Vagina (tissue), 2 donors: ENCODE measurements at regions not wholly inside any gene's neighbourhood (a gene's known extent, or its start where the extent isn't known, plus 50 kb on each side); places are given as distances from the start of the nearest gene placed in this dataset.

ENCODE experiments used
- DNase-seq, 2 donors: peaks; one replicate each; pipeline ENCODE4 v3.0.0-alpha.2; 2017; ENCODE audit errors: extremely low spot score in 2 of 2
- H3K27ac ChIP-seq: fragments of 200-600 bp; sonication (generic); one replicate; pipeline ENCODE4 v1.5.1; 2019
- H3K27me3 ChIP-seq: fragments of 200-600 bp; sonication (generic); one replicate; pipeline ENCODE4 v1.5.1; 2019
- H3K36me3 ChIP-seq, 2 donors: fragments of 200-600 bp; sonication (generic); one replicate each; pipeline ENCODE4 v1.5.1; 2017 to 2019
- H3K4me1 ChIP-seq: fragments of 200-600 bp; sonication (generic); one replicate; pipeline ENCODE4 v1.5.1; 2019
- H3K4me3 ChIP-seq, 2 donors: fragments of 200-600 bp; sonication (generic); 1 replicate in 1 of 2; 2 replicates in 1 of 2; pipeline ENCODE4 v1.5.1; 2016 to 2019
- H3K9me3 ChIP-seq: fragments of 200-600 bp; sonication (generic); one replicate; pipeline ENCODE4 v1.5.1; 2019
- POLR2A ChIP-seq, 2 donors: fragments of 450-650 bp; IDR thresholded peaks; one replicate each; pipeline ENCODE4 v1.6.1; 2017; ENCODE audit warnings: antibody characterized with exemption in 2 of 2, mild to moderate bottlenecking in 2 of 2, moderate library complexity in 2 of 2
- POLR2AphosphoS5 ChIP-seq, 2 donors: sonication (generic); formaldehyde crosslinking; IDR thresholded peaks; one replicate each; pipeline ENCODE4 v1.9.0; 2017; ENCODE audit warnings: antibody characterized with exemption in 2 of 2, mild to moderate bottlenecking in 2 of 2, low read depth in 1 of 2; ENCODE audit not compliant: insufficient read depth in 1 of 2
- intact Hi-C: fragments of 100-400 bp; cut with DNase I; formaldehyde crosslinking; loops from one replicate; pipeline ENCODE4 v1.15.1; 2023
- TF ChIP-seq, protein P1 (sequence below), 3 experiments: fragments of 450-650 bp in 2 of 3; fragments of 200-600 bp in 1 of 3; sonication (generic) in 1 of 3; IDR thresholded peaks; one replicate each; pipeline ENCODE4 v1.5.1; 2017 to 2019; ENCODE audit warnings: antibody characterized with exemption in 3 of 3, mild to moderate bottlenecking in 2 of 3, moderate library complexity in 2 of 3

DNA sequence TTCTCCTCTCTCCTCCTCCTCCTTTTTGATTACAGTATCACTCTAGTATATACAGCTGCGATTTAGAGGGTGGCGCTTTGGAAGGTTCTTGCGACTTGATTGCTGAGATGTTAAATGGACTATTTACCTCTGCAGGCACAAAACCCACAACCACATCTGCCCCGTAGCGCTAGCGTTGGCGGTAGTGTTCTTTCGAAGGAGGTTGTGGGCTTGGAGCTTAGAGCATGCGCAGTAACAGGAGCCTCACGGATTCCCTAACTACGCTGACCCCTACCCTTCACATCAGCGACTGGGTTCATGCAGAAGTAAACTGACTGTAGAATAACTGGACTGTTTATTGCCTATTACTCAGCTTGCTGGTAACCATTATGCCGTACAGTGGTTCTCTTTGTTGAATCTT, 58.0 kb downstream of the CGGBP1 start:
- intact Hi-C loops = no loop called here
- Histone ChIP-seq H3K9me3 (no peaks in the 10 kb centered on the region), H3K4me3 (peak overlapping the region in 1 of 2 donors; percentile 14), H3K27me3 (no peaks in the 10 kb centered on the region), H3K27ac (no peak overlapping the region), H3K36me3 (no peaks in the 10 kb centered on the region), H3K4me1 (no peaks in the 10 kb centered on the region)
- no peak for DNase-seq
- TF ChIP-seq, protein P1, sequence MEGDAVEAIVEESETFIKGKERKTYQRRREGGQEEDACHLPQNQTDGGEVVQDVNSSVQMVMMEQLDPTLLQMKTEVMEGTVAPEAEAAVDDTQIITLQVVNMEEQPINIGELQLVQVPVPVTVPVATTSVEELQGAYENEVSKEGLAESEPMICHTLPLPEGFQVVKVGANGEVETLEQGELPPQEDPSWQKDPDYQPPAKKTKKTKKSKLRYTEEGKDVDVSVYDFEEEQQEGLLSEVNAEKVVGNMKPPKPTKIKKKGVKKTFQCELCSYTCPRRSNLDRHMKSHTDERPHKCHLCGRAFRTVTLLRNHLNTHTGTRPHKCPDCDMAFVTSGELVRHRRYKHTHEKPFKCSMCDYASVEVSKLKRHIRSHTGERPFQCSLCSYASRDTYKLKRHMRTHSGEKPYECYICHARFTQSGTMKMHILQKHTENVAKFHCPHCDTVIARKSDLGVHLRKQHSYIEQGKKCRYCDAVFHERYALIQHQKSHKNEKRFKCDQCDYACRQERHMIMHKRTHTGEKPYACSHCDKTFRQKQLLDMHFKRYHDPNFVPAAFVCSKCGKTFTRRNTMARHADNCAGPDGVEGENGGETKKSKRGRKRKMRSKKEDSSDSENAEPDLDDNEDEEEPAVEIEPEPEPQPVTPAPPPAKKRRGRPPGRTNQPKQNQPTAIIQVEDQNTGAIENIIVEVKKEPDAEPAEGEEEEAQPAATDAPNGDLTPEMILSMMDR (IDR thresholded peaks at IDR 0.05) = no peak
- TF ChIP-seq POLR2AphosphoS5 (IDR thresholded peaks at IDR 0.05; ENCODE audit: insufficient read depth in 1 of 2, low read depth in 1 of 2) (no peak), POLR2A (IDR thresholded peaks at IDR 0.05) (no peak)

DNA sequence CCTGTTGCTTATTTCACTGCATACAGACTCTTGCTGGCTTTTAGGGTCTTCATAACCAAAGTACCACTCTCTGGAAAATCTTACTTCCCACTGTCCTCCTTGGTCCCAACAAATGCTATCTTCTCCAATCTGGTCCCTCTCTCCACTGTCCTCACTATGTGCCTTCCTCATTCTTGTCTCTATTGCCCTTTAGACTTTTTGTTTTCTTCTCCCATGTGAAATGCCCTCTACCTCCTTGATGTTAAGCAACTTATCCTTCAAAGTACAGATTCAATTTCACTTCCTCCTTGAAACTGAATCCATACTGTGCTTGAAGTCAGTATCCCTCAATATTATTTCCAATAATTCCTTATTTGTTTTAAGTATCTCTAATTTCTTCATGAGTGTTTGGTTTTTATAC, 60.8 kb downstream of the CGGBP1 start:
- TF ChIP-seq, protein P1 (IDR thresholded peaks at IDR 0.05) = no peak
- no peak for TF ChIP-seq POLR2AphosphoS5 (IDR thresholded peaks at IDR 0.05; ENCODE audit: insufficient read depth in 1 of 2, low read depth in 1 of 2)
- TF ChIP-seq POLR2A (IDR thresholded peaks at IDR 0.05) = no peak
- no peaks in the 10 kb centered on the region for H3K9me3 ChIP-seq
- intact Hi-C loops = no loop called here

DNA sequence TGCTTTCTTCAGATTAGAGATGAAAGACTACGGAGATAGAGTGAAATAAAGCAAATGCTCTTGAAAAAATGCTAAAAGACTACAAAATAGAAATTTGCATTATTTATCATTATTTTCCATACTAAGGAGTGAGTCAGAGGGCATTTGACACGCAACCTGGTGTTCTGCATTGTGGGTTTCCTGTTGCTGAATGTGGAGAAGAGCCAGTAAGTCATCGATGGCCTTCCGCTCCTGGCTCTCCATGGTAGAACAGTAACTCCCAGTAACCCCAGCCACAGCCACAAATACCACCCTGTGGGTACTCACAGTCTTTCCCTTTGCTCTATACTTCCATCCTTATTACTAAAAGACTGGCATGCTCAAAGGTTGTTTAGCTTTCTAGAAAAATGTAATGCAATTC, 61.5 kb downstream of the CGGBP1 start:
- intact Hi-C loops = no loop called here
- no peaks in the 10 kb centered on the region for H3K4me1 ChIP-seq
- TF ChIP-seq POLR2A (IDR thresholded peaks at IDR 0.05) (no peak), POLR2AphosphoS5 (IDR thresholded peaks at IDR 0.05; ENCODE audit: insufficient read depth in 1 of 2, low read depth in 1 of 2) (no peak)
- TF ChIP-seq, protein P1 (IDR thresholded peaks at IDR 0.05) = no peak
- H3K4me3 ChIP-seq = no peak overlapping the region
- H3K27me3 ChIP-seq = no peaks in the 10 kb centered on the region
- no peaks in the 10 kb centered on the region for H3K36me3 ChIP-seq
- no peak for DNase-seq
- no peaks in the 10 kb centered on the region for H3K9me3 ChIP-seq
- H3K27ac ChIP-seq = no peak overlapping the region

More for the DNA sequence above, 60.8 kb downstream of the CGGBP1 start:
- Histone ChIP-seq H3K36me3 (no peaks in the 10 kb centered on the region), H3K27ac (no peak overlapping the region), H3K27me3 (no peaks in the 10 kb centered on the region), H3K4me1 (no peaks in the 10 kb centered on the region), H3K4me3 (no peak overlapping the region)
- DNase-seq = no peak

DNA sequence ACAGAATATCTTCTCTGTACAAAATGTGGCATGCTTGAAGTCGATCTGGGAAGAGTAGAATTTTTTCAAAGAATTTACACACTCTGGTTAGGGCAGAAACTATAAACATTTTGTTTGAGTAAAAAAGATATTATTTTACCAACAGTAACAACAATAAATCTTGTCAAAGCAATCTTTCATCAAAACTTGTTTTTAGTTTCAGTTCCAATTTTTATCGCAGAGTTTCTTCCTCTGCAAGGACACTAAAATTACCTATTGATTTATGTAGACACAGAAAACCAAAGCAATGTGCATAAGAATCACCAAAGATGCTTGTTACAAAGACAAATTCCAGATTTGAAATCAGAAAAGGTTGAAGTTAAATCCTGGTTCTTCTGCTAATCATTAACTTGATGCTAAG, 61.9 kb downstream of the CGGBP1 start:
- DNase-seq = no peak
- no peak overlapping the region for H3K27ac ChIP-seq
- no peaks in the 10 kb centered on the region for H3K9me3 ChIP-seq
- no peak overlapping the region for H3K4me3 ChIP-seq
- H3K27me3 ChIP-seq = no peaks in the 10 kb centered on the region
- no peaks in the 10 kb centered on the region for H3K4me1 ChIP-seq
- TF ChIP-seq, protein P1 (IDR thresholded peaks at IDR 0.05) = no peak
- no peak for TF ChIP-seq POLR2A (IDR thresholded peaks at IDR 0.05)
- TF ChIP-seq POLR2AphosphoS5 (IDR thresholded peaks at IDR 0.05; ENCODE audit: insufficient read depth in 1 of 2, low read depth in 1 of 2) = no peak
- intact Hi-C loops = no loop called here
- no peaks in the 10 kb centered on the region for H3K36me3 ChIP-seq

DNA sequence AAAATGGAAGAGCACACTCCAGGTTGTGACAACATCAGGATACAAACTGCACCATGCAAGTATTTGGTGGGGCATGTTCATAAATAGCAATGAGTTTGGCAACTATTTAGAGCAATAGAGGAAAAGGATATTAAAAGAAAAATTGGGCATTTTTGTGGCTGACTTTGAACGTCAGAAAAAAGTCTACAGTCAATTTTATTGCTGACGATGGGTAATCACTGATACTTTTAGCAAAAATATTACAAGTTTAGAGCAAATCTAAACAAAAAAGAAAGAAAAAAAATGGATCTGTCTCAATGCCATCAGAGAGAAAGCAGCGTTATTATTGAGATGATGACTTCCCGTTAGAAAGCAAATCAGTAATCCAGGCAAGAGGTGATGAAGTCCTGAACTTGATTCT, 65.2 kb downstream of the CGGBP1 start:
- Histone ChIP-seq H3K4me1 (no peaks in the 10 kb centered on the region), H3K4me3 (no peak overlapping the region), H3K36me3 (no peaks in the 10 kb centered on the region), H3K27ac (no peak overlapping the region), H3K9me3 (no peaks in the 10 kb centered on the region), H3K27me3 (no peaks in the 10 kb centered on the region)
- intact Hi-C loops = no loop called here
- DNase-seq = no peak
- TF ChIP-seq, protein P1 (IDR thresholded peaks at IDR 0.05) = no peak
- TF ChIP-seq POLR2AphosphoS5 (IDR thresholded peaks at IDR 0.05; ENCODE audit: insufficient read depth in 1 of 2, low read depth in 1 of 2) = no peak
- no peak for TF ChIP-seq POLR2A (IDR thresholded peaks at IDR 0.05)
